HepG2 (cell line): ENCODE measurements at regions not wholly inside any gene's neighbourhood (a gene's known extent, or its start where the extent isn't known, plus 50 kb on each side); places are given as distances from the start of the nearest gene placed in this dataset.

ENCODE experiments used
- ATAC-seq: fragments of 200-7000 bp; cut with Tn5 transposase; 3 replicates; pipeline ENCODE4 v1.9.1; 2020; ENCODE audit warnings: mild to moderate bottlenecking, moderate library complexity
- BruUV-seq: library from RNA; stranded (reverse); fragments of 400-500 nt; replicated peaks from 2 replicates; lab custom pipeline; 2021; lab: Mats Ljungman, UMichigan
- CTCF ChIA-PET: fragments of 300-600 bp; formaldehyde crosslinking; extraction: SDS; loops from one replicate; lab custom pipeline; 2021; ENCODE audit warnings: low total read pairs, inconsistent platforms, low intra/inter-chr PET ratio; lab: Yijun Ruan, JAX
- POLR2A ChIA-PET: fragments of 350-600 bp; sonication (Branson Sonifier 250); formaldehyde crosslinking; loops from one replicate; lab custom pipeline; 2020; ENCODE audit warnings: antibody characterized with exemption, inconsistent platforms; lab: Yijun Ruan, JAX
- DNase-seq: peaks from one replicate; pipeline ENCODE4 v3.0.0-alpha.2; 2015; ENCODE audit warnings: low spot score
- FAIRE-seq: peaks from 3 replicates; lab custom pipeline; 2011; peaks lifted over from hg19 to GRCh38; lab: Jason Lieb, UNC
- H2AFZ ChIP-seq: one replicate; pipeline ENCODE4 v1.6.1; 2011; ENCODE audit warnings: low read length, inconsistent platforms
- H3K27ac ChIP-seq: fragments of 300-600 bp; 3 replicates; pipeline ENCODE4 v1.8.0; 2011; ENCODE audit warnings: mixed run types, mild to moderate bottlenecking, mixed read lengths, low read length, inconsistent platforms; ENCODE audit not compliant: insufficient read depth; ENCODE audit errors: extremely low read length
- H3K27me3 ChIP-seq, 2 experiments: fragments of 200-600 bp in 1 of 2; 2 replicates in 1 of 2; 3 replicates in 1 of 2; pipeline versions ENCODE4 v1.6.0 to v1.8.0; 2011; ENCODE audit warnings: low read length in 2 of 2, mild to moderate bottlenecking in 2 of 2, moderate library complexity in 2 of 2, inconsistent platforms in 1 of 2; ENCODE audit not compliant: insufficient read depth in 2 of 2, control insufficient read depth in 1 of 2
- H3K36me3 ChIP-seq, 2 experiments: fragments of 200-600 bp in 1 of 2; replicated peaks in 1 of 2; 2 replicates in 1 of 2; 3 replicates in 1 of 2; pipeline versions ENCODE4 v1.5.1 to v1.8.0; 2011; ENCODE audit warnings: low read length in 2 of 2, inconsistent platforms in 1 of 2; ENCODE audit not compliant: insufficient read depth in 2 of 2, control insufficient read depth in 1 of 2
- H3K4me1 ChIP-seq: 2 replicates; pipeline ENCODE4 v1.5.1; 2012; ENCODE audit warnings: low read length, inconsistent platforms; ENCODE audit not compliant: insufficient read depth
- H3K4me2 ChIP-seq: 2 replicates; pipeline ENCODE4 v1.6.0; 2011; ENCODE audit warnings: low read depth, low read length, inconsistent platforms
- H3K4me3 ChIP-seq, 3 experiments: fragments of 200-600 bp in 1 of 3; sonication (generic), shearing (Covaris generic) in 1 of 3; replicated peaks in 1 of 3; 2 replicates each; pipeline ENCODE4 v1.5.1; 2011 to 2016; ENCODE audit warnings: low read length in 3 of 3, inconsistent platforms in 2 of 3, low read depth in 2 of 3, mild to moderate bottlenecking in 2 of 3, control low read depth in 1 of 3, mixed read lengths in 1 of 3; ENCODE audit not compliant: insufficient read depth in 1 of 3
- H3K79me2 ChIP-seq: one replicate; pipeline ENCODE4 v1.6.1; 2011; ENCODE audit warnings: low read length, inconsistent platforms; ENCODE audit not compliant: insufficient read depth
- H3K9ac ChIP-seq: 2 replicates; pipeline ENCODE4 v1.6.0; 2011; ENCODE audit warnings: mild to moderate bottlenecking, low read depth, low read length, inconsistent platforms; ENCODE audit not compliant: insufficient read depth
- H3K9me3 ChIP-seq: 2 replicates; pipeline ENCODE4 v1.5.1; 2012; ENCODE audit warnings: mild to moderate bottlenecking, low read length
- H4K20me1 ChIP-seq: 2 replicates; pipeline ENCODE4 v1.6.0; 2011; ENCODE audit warnings: inconsistent platforms, mild to moderate bottlenecking, low read length, moderate library complexity; ENCODE audit not compliant: insufficient read depth
- BRD4 ChIP-seq: sonication (generic); formaldehyde crosslinking; IDR thresholded peaks from 2 replicates; pipeline ENCODE4 v1.4.0; 2020; ENCODE audit warnings: missing genetic modification reagents
- CENPT ChIP-seq: sonication (generic); formaldehyde crosslinking; IDR thresholded peaks from 2 replicates; pipeline ENCODE4 v1.8.0; 2022; ENCODE audit warnings: low read depth, mild to moderate bottlenecking, moderate library complexity, missing genetic modification reagents
- GRHL1 ChIP-seq: sonication (generic); formaldehyde crosslinking; conservative IDR thresholded peaks from 2 replicates; pipeline ENCODE4 v1.8.0; 2022; ENCODE audit warnings: missing genetic modification reagents
- KLF15 ChIP-seq: sonication (generic); formaldehyde crosslinking; IDR thresholded peaks from 2 replicates; pipeline ENCODE4 v1.8.1; 2023; ENCODE audit warnings: borderline replicate concordance, mild to moderate bottlenecking, inconsistent platforms, missing genetic modification reagents, mixed read lengths
- SNAPC2 ChIP-seq: sonication (generic); formaldehyde crosslinking; IDR thresholded peaks from 2 replicates; pipeline ENCODE4 v1.8.1; 2022; ENCODE audit warnings: mild to moderate bottlenecking, missing genetic modification reagents
- SRSF9 ChIP-seq: fragments of 200-400 bp; formaldehyde crosslinking; IDR thresholded peaks from 2 replicates; pipeline ENCODE4 v1.6.1; 2018; ENCODE audit warnings: borderline replicate concordance, mild to moderate bottlenecking, low read depth, low read length; ENCODE audit not compliant: insufficient read depth, poor library complexity, severe bottlenecking
- ZNF431 ChIP-seq: sonication (generic); formaldehyde crosslinking; IDR thresholded peaks from 2 replicates; pipeline ENCODE4 v1.9.0; 2022; ENCODE audit warnings: missing genetic modification reagents, low read depth, mild to moderate bottlenecking, borderline replicate concordance
- ZNF589 ChIP-seq: sonication (generic); formaldehyde crosslinking; conservative IDR thresholded peaks from 2 replicates; pipeline ENCODE4 v1.8.0; 2022; ENCODE audit warnings: mild to moderate bottlenecking, moderate library complexity, missing genetic modification reagents
- ZNF713 ChIP-seq: sonication (generic); formaldehyde crosslinking; IDR thresholded peaks from 2 replicates; pipeline ENCODE4 v1.4.0; 2020; ENCODE audit warnings: mild to moderate bottlenecking, missing genetic modification reagents
- ZNF800 ChIP-seq: sonication (generic); formaldehyde crosslinking; IDR thresholded peaks from 2 replicates; pipeline ENCODE4 v1.4.0; 2020; ENCODE audit warnings: missing genetic modification reagents
- WGBS: methylation state at CpG from one replicate; pipeline ENCODE4 v1.1.6; 2017; ENCODE audit warnings: low lambda C conversion rate; 5-methylcytosine and 5-hydroxymethylcytosine counted together
- in situ Hi-C: cut with HindIII; loops from 2 replicates; pipeline ENCODE4 v1.10.0; 2017; ENCODE audit warnings: low pct_unique_long_range_greater_than_20kb; ENCODE audit not compliant: extremely low pct_ligation_motif_present
- intact Hi-C: fragments of 100-400 bp; cut with micrococcal nuclease; formaldehyde crosslinking; loops from one replicate; pipeline ENCODE4 v1.10.0; 2022; ENCODE audit not compliant: unreplicated experiment
- TF ChIP-seq, protein P1 (sequence below): sonication (generic); formaldehyde crosslinking; conservative IDR thresholded peaks from 2 replicates; pipeline ENCODE4 v1.8.0; 2022; ENCODE audit warnings: low read depth, missing genetic modification reagents
- TF ChIP-seq, protein P2 (sequence below): IDR thresholded peaks from 2 replicates; pipeline ENCODE4 v1.6.1; 2016; ENCODE audit warnings: low read depth, control low read depth

GRCh38 chr3:117172426-117172825, 462.8 kb downstream of the TUSC7 start:
- BruUV-seq, result no TSS peak
- FAIRE-seq (no peak), DNase-seq (no peak), ATAC-seq (no peak)
- H3K27me3 ChIP-seq, result no peaks in the 10 kb centered on the region
- WGBS, result 0% methylated on average over 1 of the region's 1 CpG
- no peaks in the 10 kb centered on the region for H3K36me3 ChIP-seq
- no peaks in the 10 kb centered on the region for H4K20me1 ChIP-seq
- intact Hi-C loops, result no loop called here
- H3K27ac ChIP-seq, result no peak overlapping the region
- H2AFZ ChIP-seq, result no peak overlapping the region
- no peak overlapping the region for H3K9ac ChIP-seq
- H3K4me2 ChIP-seq, result no peak overlapping the region
- no peaks in the 10 kb centered on the region for H3K4me1 ChIP-seq
- TF ChIP-seq BRD4 (CRISPR knock-in tag) (no peak), ZNF589 (CRISPR knock-in tag) (no peak), SNAPC2 (CRISPR knock-in tag) (no peak)
- no peaks in the 10 kb centered on the region for H3K9me3 ChIP-seq
- no peak overlapping the region for H3K4me3 ChIP-seq
- in situ Hi-C loops, result no loop called here
- ChIA-PET CTCF (no interaction called here), POLR2A (no interaction called here)
- H3K79me2 ChIP-seq, result no peaks in the 10 kb centered on the region

- no peak for DNase-seq
- intact Hi-C loops, result no loop called here
- Histone ChIP-seq H3K27ac (no peak overlapping the region), H3K9ac (no peak overlapping the region), H3K9me3 (no peaks in the 10 kb centered on the region), H3K27me3 (no peaks in the 10 kb centered on the region), H3K4me3 (no peak overlapping the region), H2AFZ (no peak overlapping the region), H3K4me2 (no peak overlapping the region), H3K4me1 (no peaks in the 10 kb centered on the region), H3K36me3 (no peaks in the 10 kb centered on the region), H3K79me2 (no peaks in the 10 kb centered on the region), H4K20me1 (no peaks in the 10 kb centered on the region)
- in situ Hi-C loops, result no loop called here
- WGBS, result 0% methylated on average over 1 of the region's 1 CpG
- ChIA-PET CTCF (no interaction called here), POLR2A (no interaction called here)
- no peak for FAIRE-seq
- no TSS peak for BruUV-seq
- ATAC-seq, result no peak
- TF ChIP-seq, protein P1, sequence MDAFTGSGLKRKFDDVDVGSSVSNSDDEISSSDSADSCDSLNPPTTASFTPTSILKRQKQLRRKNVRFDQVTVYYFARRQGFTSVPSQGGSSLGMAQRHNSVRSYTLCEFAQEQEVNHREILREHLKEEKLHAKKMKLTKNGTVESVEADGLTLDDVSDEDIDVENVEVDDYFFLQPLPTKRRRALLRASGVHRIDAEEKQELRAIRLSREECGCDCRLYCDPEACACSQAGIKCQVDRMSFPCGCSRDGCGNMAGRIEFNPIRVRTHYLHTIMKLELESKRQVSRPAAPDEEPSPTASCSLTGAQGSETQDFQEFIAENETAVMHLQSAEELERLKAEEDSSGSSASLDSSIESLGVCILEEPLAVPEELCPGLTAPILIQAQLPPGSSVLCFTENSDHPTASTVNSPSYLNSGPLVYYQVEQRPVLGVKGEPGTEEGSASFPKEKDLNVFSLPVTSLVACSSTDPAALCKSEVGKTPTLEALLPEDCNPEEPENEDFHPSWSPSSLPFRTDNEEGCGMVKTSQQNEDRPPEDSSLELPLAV, result no peak
- TF ChIP-seq ZNF713 (CRISPR knock-in tag), result no peak
- no peak for TF ChIP-seq CENPT (CRISPR knock-in tag)
- TF ChIP-seq GRHL1 (CRISPR knock-in tag), result no peak
- no peak for TF ChIP-seq KLF15 (CRISPR knock-in tag)
- TF ChIP-seq, protein P2, sequence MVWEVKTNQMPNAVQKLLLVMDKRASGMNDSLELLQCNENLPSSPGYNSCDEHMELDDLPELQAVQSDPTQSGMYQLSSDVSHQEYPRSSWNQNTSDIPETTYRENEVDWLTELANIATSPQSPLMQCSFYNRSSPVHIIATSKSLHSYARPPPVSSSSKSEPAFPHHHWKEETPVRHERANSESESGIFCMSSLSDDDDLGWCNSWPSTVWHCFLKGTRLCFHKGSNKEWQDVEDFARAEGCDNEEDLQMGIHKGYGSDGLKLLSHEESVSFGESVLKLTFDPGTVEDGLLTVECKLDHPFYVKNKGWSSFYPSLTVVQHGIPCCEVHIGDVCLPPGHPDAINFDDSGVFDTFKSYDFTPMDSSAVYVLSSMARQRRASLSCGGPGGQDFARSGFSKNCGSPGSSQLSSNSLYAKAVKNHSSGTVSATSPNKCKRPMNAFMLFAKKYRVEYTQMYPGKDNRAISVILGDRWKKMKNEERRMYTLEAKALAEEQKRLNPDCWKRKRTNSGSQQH (CRISPR knock-in tag), result no peak
- TF ChIP-seq ZNF800 (CRISPR knock-in tag), result no peak
- no peak for TF ChIP-seq SRSF9
- TF ChIP-seq ZNF431 (CRISPR knock-in tag), result no peak
Observed at GRCh38 chr3:117181222-117181621, 471.6 kb downstream of the TUSC7 start.
